Effector memory CD8-positive, alpha-beta T cell (primary cell): ENCODE measurements at regions not wholly inside any gene's neighbourhood (a gene's known extent, or its start where the extent isn't known, plus 50 kb on each side); places are given as distances from the start of the nearest gene placed in this dataset.

Experiments used
- ATAC-seq: fragments of 150-1000 bp; cut with Tn5 transposase; replicated peaks from 2 replicates; pipeline ENCODE4 v1.10.0; 2021; ENCODE audit warnings: mild to moderate bottlenecking, moderate library complexity
- DNase-seq, 3 experiments: peaks; one replicate each; pipeline ENCODE4 v3.0.0; 2021
- H3K27ac Mint-ChIP-seq, 2 donors: one replicate each; pipeline ENCODE4 v1.8.0; 2022; ENCODE audit warnings: mild to moderate bottlenecking in 2 of 2, mixed read lengths in 2 of 2, moderate library complexity in 2 of 2
- H3K27me3 Mint-ChIP-seq, 2 donors: one replicate each; pipeline ENCODE4 v1.8.0; 2022; ENCODE audit warnings: mixed read lengths in 2 of 2
- H3K36me3 Mint-ChIP-seq: one replicate; pipeline ENCODE4 v1.8.0; 2022; ENCODE audit warnings: mild to moderate bottlenecking, moderate library complexity, mixed read lengths; ENCODE audit not compliant: insufficient read depth
- H3K4me1 Mint-ChIP-seq, 2 donors: one replicate each; pipeline ENCODE4 v1.8.0; 2022; ENCODE audit warnings: low read depth in 2 of 2, mixed read lengths in 2 of 2
- H3K4me3 Mint-ChIP-seq, 2 donors: one replicate each; pipeline ENCODE4 v1.8.0; 2022; ENCODE audit warnings: mild to moderate bottlenecking in 2 of 2, mixed read lengths in 2 of 2, moderate library complexity in 2 of 2
- H3K9me3 Mint-ChIP-seq, 2 donors: one replicate each; pipeline ENCODE4 v1.8.0; 2022; ENCODE audit warnings: mixed read lengths in 2 of 2

DNA sequence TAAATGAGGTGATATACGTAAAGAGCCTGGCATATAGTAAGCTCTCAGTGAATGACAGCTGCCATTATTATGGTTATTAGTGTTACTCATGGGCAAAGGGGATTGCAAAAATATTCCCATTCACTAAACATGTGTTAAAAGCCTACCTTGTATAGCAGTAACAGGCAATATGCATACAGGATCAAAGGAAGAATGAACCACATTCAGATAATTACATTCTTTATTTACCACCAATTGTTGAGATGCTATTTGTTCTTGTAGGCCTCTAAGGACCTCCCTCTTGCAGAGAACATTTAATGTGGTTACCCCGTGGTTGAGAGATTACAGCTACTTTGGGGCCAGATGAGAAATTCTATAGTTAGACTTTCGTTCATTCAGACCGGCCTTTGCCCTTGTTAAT, 82.7 kb upstream of the DRD2 start:
- Mint-ChIP-seq H3K4me3 (no peak overlapping the region), H3K4me1 (no peaks in the 10 kb centered on the region)
- no peak for ATAC-seq

DNA sequence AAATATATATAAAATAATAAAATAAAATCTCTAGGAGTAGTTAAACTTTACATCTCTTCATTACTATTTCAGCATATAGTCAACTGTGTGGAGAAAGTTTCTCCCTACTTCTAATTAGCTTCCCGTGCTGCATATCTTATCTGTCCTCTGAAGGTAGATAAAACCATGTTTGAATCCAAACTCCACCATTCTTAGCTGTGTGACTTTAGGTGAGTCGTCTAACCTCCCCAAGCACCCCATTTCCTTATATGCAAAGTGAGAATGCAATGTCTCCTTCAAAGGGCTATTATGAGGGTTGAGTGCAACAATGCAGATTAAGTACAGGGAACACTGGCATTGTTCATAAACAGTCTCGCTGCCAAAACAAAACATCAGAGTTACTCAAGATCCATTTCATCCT, 80.8 kb upstream of the DRD2 start:
- DNase-seq = no peak
- peaks cover 13 to 35% of the 10 kb centered on the region in 2 donors for H3K27me3 Mint-ChIP-seq
- H3K9me3 Mint-ChIP-seq = no peaks in the 10 kb centered on the region
- ATAC-seq = no peak
- H3K4me3 Mint-ChIP-seq = no peak overlapping the region
- H3K36me3 Mint-ChIP-seq = no peaks in the 10 kb centered on the region
- H3K27ac Mint-ChIP-seq = no peak overlapping the region
- H3K4me1 Mint-ChIP-seq = no peaks in the 10 kb centered on the region

More for the DNA sequence above, 82.7 kb upstream of the DRD2 start:
- Mint-ChIP-seq H3K27ac (no peak overlapping the region), H3K9me3 (no peaks in the 10 kb centered on the region), H3K36me3 (no peaks in the 10 kb centered on the region), H3K27me3 (peaks cover 15 to 17% of the 10 kb centered on the region in 2 donors)
- DNase-seq = no peak

- H3K4me3 Mint-ChIP-seq = no peak overlapping the region
- H3K27ac Mint-ChIP-seq = no peak overlapping the region
- no peaks in the 10 kb centered on the region for H3K4me1 Mint-ChIP-seq
- ATAC-seq (no peak), DNase-seq (no peak)
- peaks cover 17 to 44% of the 10 kb centered on the region in 2 donors for H3K27me3 Mint-ChIP-seq
- H3K36me3 Mint-ChIP-seq = no peaks in the 10 kb centered on the region
- no peaks in the 10 kb centered on the region for H3K9me3 Mint-ChIP-seq
Observed at GRCh38 chr11:113555071-113555619, 79.9 kb upstream of the DRD2 start.

DNA sequence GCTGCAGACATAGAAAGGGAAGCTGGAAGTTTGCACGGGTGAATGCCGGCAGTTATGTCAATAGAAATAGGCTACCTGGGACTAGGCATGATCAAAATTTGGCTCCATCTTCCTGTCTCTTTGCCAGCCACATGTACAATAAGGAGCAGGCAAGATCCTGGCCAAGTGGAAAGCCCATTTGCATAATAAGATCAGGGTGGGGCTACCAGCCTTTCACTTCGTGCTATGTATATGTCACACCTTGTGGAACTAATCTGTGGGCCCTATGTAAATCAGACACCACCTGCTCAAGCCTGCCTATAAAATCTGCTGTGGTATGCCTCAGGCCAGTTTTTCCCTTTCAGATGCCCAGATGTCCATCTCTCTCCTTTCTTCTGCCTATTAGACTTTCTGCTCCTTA, 79.3 kb upstream of the DRD2 start:
- Mint-ChIP-seq H3K4me1 (no peaks in the 10 kb centered on the region), H3K27ac (no peak overlapping the region), H3K36me3 (no peaks in the 10 kb centered on the region), H3K9me3 (no peaks in the 10 kb centered on the region), H3K4me3 (no peak overlapping the region), H3K27me3 (peaks cover 23 to 51% of the 10 kb centered on the region in 2 donors)
- ATAC-seq (no peak), DNase-seq (no peak)

DNA sequence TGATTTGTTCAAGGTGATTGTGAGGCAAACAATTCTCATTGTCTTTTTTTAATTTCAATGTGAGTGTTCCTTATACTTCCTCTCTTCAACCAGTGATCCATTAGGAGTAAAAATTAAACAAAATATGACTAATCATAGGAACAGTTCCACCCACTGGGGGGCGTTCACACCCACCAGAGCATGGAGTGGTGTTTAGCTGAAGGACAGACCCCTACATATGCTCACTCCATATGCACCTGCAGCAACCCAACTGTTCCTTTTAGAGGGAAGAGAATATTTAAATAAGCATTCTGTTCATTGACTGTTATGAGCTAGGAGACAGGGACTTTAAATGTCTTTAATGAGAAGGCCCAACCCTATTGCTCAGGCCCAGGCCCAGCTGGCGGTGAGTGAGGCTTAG, 78.7 kb upstream of the DRD2 start:
- DNase-seq (no peak), ATAC-seq (no peak)
- Mint-ChIP-seq H3K4me1 (no peaks in the 10 kb centered on the region), H3K36me3 (no peaks in the 10 kb centered on the region), H3K27ac (no peak overlapping the region), H3K27me3 (peaks cover 26 to 57% of the 10 kb centered on the region in 2 donors), H3K9me3 (no peaks in the 10 kb centered on the region), H3K4me3 (no peak overlapping the region)

- ATAC-seq = no peak
- Mint-ChIP-seq H3K27me3 (peaks cover 30 to 61% of the 10 kb centered on the region in 2 donors), H3K9me3 (no peaks in the 10 kb centered on the region), H3K36me3 (no peaks in the 10 kb centered on the region), H3K27ac (no peak overlapping the region), H3K4me1 (no peaks in the 10 kb centered on the region), H3K4me3 (no peak overlapping the region)
- no peak for DNase-seq
Observed at GRCh38 chr11:113553235-113553634, 78.0 kb upstream of the DRD2 start.

DNA sequence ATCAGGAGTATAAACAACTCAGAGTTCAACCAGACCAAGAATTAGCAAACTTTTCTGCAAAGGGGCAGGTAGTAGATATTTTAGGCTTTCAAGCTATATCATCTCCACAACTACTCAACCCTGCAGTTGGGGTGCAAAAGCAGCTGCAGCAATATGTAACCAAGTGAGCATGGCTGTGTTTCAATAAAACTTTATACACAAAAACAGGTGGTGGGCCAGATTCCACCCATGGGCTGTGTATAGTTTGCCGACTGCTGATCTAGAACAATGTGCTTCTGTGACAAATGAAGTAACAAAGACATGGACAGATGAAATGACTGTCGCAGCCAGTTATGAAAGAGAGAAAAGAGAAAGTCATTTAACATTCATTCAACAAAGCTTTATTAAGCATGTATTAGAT, 77.1 kb upstream of the DRD2 start:
- Mint-ChIP-seq H3K36me3 (no peaks in the 10 kb centered on the region), H3K4me3 (no peak overlapping the region), H3K27ac (no peak overlapping the region), H3K27me3 (peaks cover 39 to 64% of the 10 kb centered on the region in 2 donors), H3K4me1 (no peaks in the 10 kb centered on the region), H3K9me3 (no peaks in the 10 kb centered on the region)
- no peak for ATAC-seq
- DNase-seq = no peak

GRCh38 chr11:113551645-113552044, 76.4 kb upstream of the DRD2 start:
- Mint-ChIP-seq H3K27me3 (peaks cover 36 to 60% of the 10 kb centered on the region in 2 donors), H3K4me1 (no peaks in the 10 kb centered on the region)
- DNase-seq = no peak

DNA sequence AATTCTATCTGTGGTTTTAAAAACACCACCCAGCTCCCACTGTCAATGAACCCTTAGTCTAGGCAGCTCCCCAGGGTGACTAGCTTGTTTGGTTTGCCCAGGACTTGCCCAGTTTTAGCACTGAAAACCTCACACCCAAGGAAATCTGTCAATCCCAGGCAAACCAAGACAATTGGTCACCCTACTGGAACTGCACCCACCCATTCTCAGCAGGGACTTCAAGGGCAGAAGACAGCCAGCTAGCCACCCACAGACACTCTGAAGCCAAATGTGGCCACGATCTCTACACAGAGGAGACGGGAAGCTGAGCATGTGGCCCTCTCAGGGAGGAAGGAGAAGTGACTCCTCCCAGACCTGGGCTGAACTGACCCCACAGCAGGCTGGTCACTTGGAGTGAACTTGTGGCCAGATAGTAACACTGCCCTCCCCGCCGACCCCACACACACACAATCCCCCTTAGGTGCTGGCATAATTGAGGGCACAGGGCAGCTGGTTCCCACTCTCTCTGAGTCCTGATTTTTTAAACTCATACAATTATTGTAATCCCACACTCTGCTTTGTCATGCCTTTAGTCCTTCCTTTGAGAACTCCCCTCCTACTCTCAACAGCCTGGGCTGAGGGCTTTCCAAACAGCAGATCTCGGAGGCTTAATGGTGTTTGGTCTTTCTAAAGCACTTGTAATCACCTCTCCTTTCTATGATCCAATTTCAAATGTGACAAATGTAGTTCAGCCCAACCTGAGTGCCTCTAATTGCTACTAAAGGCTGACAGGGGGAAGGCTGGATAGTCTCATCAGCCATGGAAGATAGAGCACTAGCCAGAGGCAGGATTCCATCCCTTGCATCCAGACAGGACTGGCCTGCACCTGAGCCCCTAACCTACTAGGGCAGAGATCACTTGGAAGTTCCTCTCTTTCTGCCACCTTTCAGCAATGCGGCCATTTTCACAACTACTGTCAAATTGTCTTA, 74.7 kb upstream of the DRD2 start:
- Mint-ChIP-seq H3K4me3 (no peak overlapping the region), H3K4me1 (no peaks in the 10 kb centered on the region), H3K9me3 (no peaks in the 10 kb centered on the region), H3K27ac (no peak overlapping the region), H3K27me3 (peaks cover 43 to 65% of the 10 kb centered on the region in 2 donors), H3K36me3 (no peaks in the 10 kb centered on the region)
- DNase-seq = no peak
- ATAC-seq = no peak

More at GRCh38 chr11:113551645-113552044, 76.4 kb upstream of the DRD2 start:
- H3K36me3 Mint-ChIP-seq = no peaks in the 10 kb centered on the region
- H3K27ac Mint-ChIP-seq = no peak overlapping the region
- ATAC-seq = no peak
- H3K4me3 Mint-ChIP-seq = no peak overlapping the region
- H3K9me3 Mint-ChIP-seq = no peaks in the 10 kb centered on the region

DNA sequence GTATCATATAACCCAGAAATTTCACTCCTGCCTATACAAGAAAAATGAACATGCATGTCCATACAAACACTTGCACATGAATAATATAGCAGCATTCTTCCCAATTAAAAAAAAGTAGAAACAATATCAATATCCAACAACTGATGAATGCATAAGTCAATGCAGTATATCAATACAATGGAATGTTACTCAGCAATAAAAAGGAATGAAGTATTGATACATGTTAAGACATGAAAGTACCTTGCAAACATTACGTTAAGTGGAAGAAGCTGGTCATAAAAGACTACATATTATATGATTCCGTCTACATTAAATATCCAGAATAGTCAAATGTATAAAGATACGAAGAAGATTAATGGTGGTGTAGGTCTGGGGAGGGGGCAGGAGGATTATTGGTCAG, 73.9 kb upstream of the DRD2 start:
- Mint-ChIP-seq H3K4me1 (no peaks in the 10 kb centered on the region), H3K27ac (no peak overlapping the region), H3K9me3 (no peaks in the 10 kb centered on the region), H3K4me3 (no peak overlapping the region), H3K36me3 (no peaks in the 10 kb centered on the region), H3K27me3 (peaks cover 44 to 66% of the 10 kb centered on the region in 2 donors)
- ATAC-seq (no peak), DNase-seq (no peak)

GRCh38 chr11:113547739-113548138, 72.5 kb upstream of the DRD2 start:
- ATAC-seq (no peak), DNase-seq (no peak)
- Mint-ChIP-seq H3K27ac (no peak overlapping the region), H3K4me3 (no peak overlapping the region), H3K36me3 (no peaks in the 10 kb centered on the region), H3K9me3 (no peaks in the 10 kb centered on the region), H3K27me3 (peaks cover 48 to 73% of the 10 kb centered on the region in 2 donors), H3K4me1 (no peaks in the 10 kb centered on the region)

- no peaks in the 10 kb centered on the region for H3K4me1 Mint-ChIP-seq
- H3K27ac Mint-ChIP-seq = no peak overlapping the region
- H3K27me3 Mint-ChIP-seq = peaks cover 55 to 73% of the 10 kb centered on the region in 2 donors
- ATAC-seq (no peak), DNase-seq (no peak)
- H3K9me3 Mint-ChIP-seq = no peaks in the 10 kb centered on the region
- H3K4me3 Mint-ChIP-seq = no peak overlapping the region
- no peaks in the 10 kb centered on the region for H3K36me3 Mint-ChIP-seq
Observed at GRCh38 chr11:113546757-113547507, 71.7 kb upstream of the DRD2 start.

- Mint-ChIP-seq H3K4me3 (no peak overlapping the region), H3K27ac (no peak overlapping the region), H3K4me1 (no peaks in the 10 kb centered on the region), H3K27me3 (peaks cover 46 to 64% of the 10 kb centered on the region in 2 donors), H3K36me3 (no peaks in the 10 kb centered on the region), H3K9me3 (no peaks in the 10 kb centered on the region)
- ATAC-seq = no peak
- DNase-seq = no peak
Observed at GRCh38 chr11:113542420-113542819, 67.2 kb upstream of the DRD2 start.
